ENCODE measurements at regions not wholly inside any gene's neighbourhood (a gene's known extent, or its start where the extent isn't known, plus 50 kb on each side); places are given as distances from the start of the nearest gene placed in this dataset.

GRCh38 chr4:22014222-22014741 lies 65.7 kb upstream of the KCNIP4 start:
- DNase-seq, result no peak

- no peak for DNase-seq
Measured at GRCh38 chr4:22003878-22004277, 55.3 kb upstream of the KCNIP4 start.

Data from CD4-positive, alpha-beta T cell treated with Interferon alpha-2 for 1 hour (primary cell).